ENCODE measurements at regions not wholly inside any gene's neighbourhood (a gene's known extent, or its start where the extent isn't known, plus 50 kb on each side); places are given as distances from the start of the nearest gene placed in this dataset.

GRCh38 chr14:27608377-27608776 lies 1010.5 kb upstream of the NOVA1 start:
- Histone ChIP-seq H3K27ac (replicated peaks; ENCODE audit: low read length) (no peak overlapping the region), H3K36me3 (replicated peaks in 1 of 2; ENCODE audit: control insufficient read depth in 2 of 2, insufficient read depth in 2 of 2, low read length in 2 of 2) (no peaks in the 10 kb centered on the region), H4K91ac (ENCODE audit: low read depth, low read length, poor library complexity) (no peak overlapping the region), H2BK15ac (ENCODE audit: low read length) (no peak overlapping the region), H3K9me3 (replicated peaks in 1 of 2; ENCODE audit: control insufficient read depth in 2 of 2, insufficient read depth in 1 of 2, low read depth in 1 of 2, low read length in 2 of 2) (no peaks in the 10 kb centered on the region), H3K18ac (ENCODE audit: low read length) (no peak overlapping the region), H2AK5ac (ENCODE audit: low read depth, low read length) (no peak overlapping the region), H2BK120ac (ENCODE audit: low read depth, low read length) (no peak overlapping the region), H3K9ac (ENCODE audit: low read depth, low read length, poor library complexity) (no peak overlapping the region), H4K8ac (ENCODE audit: low read depth, low read length) (no peak overlapping the region), H3K27me3 (ENCODE audit: control insufficient read depth in 3 of 3, insufficient read depth in 3 of 3, low read depth in 1 of 3, low read length in 3 of 3) (no peaks in the 10 kb centered on the region), H3K4me1 (ENCODE audit: control insufficient read depth in 2 of 2, insufficient read depth in 1 of 2, low read depth in 1 of 2, low read length in 2 of 2) (no peaks in the 10 kb centered on the region), H3K4ac (ENCODE audit: low read length) (no peak overlapping the region), H3K4me2 (ENCODE audit: insufficient read depth, low read length, poor library complexity, severe bottlenecking) (no peak overlapping the region), H3K4me3 (ENCODE audit: low read length in 2 of 2) (no peak overlapping the region), H2AFZ (ENCODE audit: low read length) (no peak overlapping the region), H3K79me1 (ENCODE audit: low read depth, low read length) (no peaks in the 10 kb centered on the region), H2BK12ac (ENCODE audit: low read length) (no peak overlapping the region), H2BK5ac (ENCODE audit: low read length) (no peak overlapping the region), H3K23ac (ENCODE audit: low read depth, low read length, poor library complexity) (no peak overlapping the region), H3K14ac (ENCODE audit: low read length) (no peak overlapping the region)
- DNase-seq (ENCODE audit: low spot score) = no peak
- no CpG with 5 or more reads among the region's 3 CpGs for WGBS, 2 donors (ENCODE audit: extremely low coverage in 2 of 2, insufficient read length in 2 of 2, insufficient replicate concordance in 1 of 2)

GRCh38 chr14:27612121-27612520 lies 1014.3 kb upstream of the NOVA1 start:
- Histone ChIP-seq H3K4me3 (ENCODE audit: low read length in 2 of 2) (no peak overlapping the region), H2BK5ac (ENCODE audit: low read length) (no peak overlapping the region), H3K14ac (ENCODE audit: low read length) (no peak overlapping the region), H3K9ac (ENCODE audit: low read depth, low read length, poor library complexity) (no peak overlapping the region), H2BK12ac (ENCODE audit: low read length) (no peak overlapping the region), H4K8ac (ENCODE audit: low read depth, low read length) (no peak overlapping the region), H2BK15ac (ENCODE audit: low read length) (no peak overlapping the region), H2BK120ac (ENCODE audit: low read depth, low read length) (no peak overlapping the region), H2AFZ (ENCODE audit: low read length) (no peak overlapping the region), H3K23ac (ENCODE audit: low read depth, low read length, poor library complexity) (no peak overlapping the region), H3K36me3 (replicated peaks in 1 of 2; ENCODE audit: control insufficient read depth in 2 of 2, insufficient read depth in 2 of 2, low read length in 2 of 2) (no peaks in the 10 kb centered on the region), H2AK5ac (ENCODE audit: low read depth, low read length) (no peak overlapping the region), H3K4ac (ENCODE audit: low read length) (no peak overlapping the region), H4K91ac (ENCODE audit: low read depth, low read length, poor library complexity) (no peak overlapping the region), H3K9me3 (replicated peaks in 1 of 2; ENCODE audit: control insufficient read depth in 2 of 2, insufficient read depth in 1 of 2, low read depth in 1 of 2, low read length in 2 of 2) (no peaks in the 10 kb centered on the region), H3K4me2 (ENCODE audit: insufficient read depth, low read length, poor library complexity, severe bottlenecking) (no peak overlapping the region), H3K79me1 (ENCODE audit: low read depth, low read length) (no peaks in the 10 kb centered on the region), H3K4me1 (ENCODE audit: control insufficient read depth in 2 of 2, insufficient read depth in 1 of 2, low read depth in 1 of 2, low read length in 2 of 2) (no peaks in the 10 kb centered on the region), H3K27ac (replicated peaks; ENCODE audit: low read length) (no peak overlapping the region), H3K18ac (ENCODE audit: low read length) (no peak overlapping the region), H3K27me3 (ENCODE audit: control insufficient read depth in 3 of 3, insufficient read depth in 3 of 3, low read depth in 1 of 3, low read length in 3 of 3) (no peaks in the 10 kb centered on the region)
- WGBS, 2 donors (ENCODE audit: extremely low coverage in 2 of 2, insufficient read length in 2 of 2, insufficient replicate concordance in 1 of 2) = no CpG with 5 or more reads among the region's 6 CpGs
- no peak for DNase-seq (ENCODE audit: low spot score)

GRCh38 chr14:27613102-27613501 lies 1015.3 kb upstream of the NOVA1 start:
- H3K4me2 ChIP-seq (ENCODE audit: insufficient read depth, low read length, poor library complexity, severe bottlenecking) = no peak overlapping the region
- no CpG with 5 or more reads among the region's 2 CpGs for WGBS, 2 donors (ENCODE audit: extremely low coverage in 2 of 2, insufficient read length in 2 of 2, insufficient replicate concordance in 1 of 2)

DNA sequence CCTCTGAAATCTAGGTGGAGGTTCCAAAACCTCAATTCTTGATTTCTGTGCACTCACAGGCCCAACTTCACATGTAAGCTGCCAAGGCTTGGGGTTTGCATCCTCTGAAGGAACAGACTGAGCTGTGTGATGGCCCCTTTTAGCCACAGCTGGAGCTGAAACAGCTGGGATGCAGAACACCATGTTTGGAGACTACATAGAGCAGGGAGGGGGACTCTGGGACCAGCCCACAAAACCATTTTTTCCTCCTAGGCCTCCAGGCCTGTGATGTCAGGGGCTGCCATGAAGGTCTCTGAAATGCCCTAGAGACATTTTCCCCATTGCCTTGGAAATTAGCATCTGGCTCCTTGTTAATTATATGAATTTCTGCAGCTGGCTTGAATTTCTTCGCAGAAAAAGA lies 1025.9 kb upstream of the NOVA1 start:
- no CpG with 5 or more reads among the region's 1 CpG for WGBS, 2 donors (ENCODE audit: extremely low coverage in 2 of 2, insufficient read length in 2 of 2, insufficient replicate concordance in 1 of 2)
- Histone ChIP-seq H3K27me3 (ENCODE audit: control insufficient read depth in 3 of 3, insufficient read depth in 3 of 3, low read depth in 1 of 3, low read length in 3 of 3) (no peaks in the 10 kb centered on the region), H3K9ac (ENCODE audit: low read depth, low read length, poor library complexity) (no peak overlapping the region), H2BK12ac (ENCODE audit: low read length) (no peak overlapping the region), H3K9me3 (replicated peaks in 1 of 2; ENCODE audit: control insufficient read depth in 2 of 2, insufficient read depth in 1 of 2, low read depth in 1 of 2, low read length in 2 of 2) (peaks cover 3 to 13% of the 10 kb centered on the region in 2 donors), H2BK120ac (ENCODE audit: low read depth, low read length) (no peak overlapping the region), H3K27ac (replicated peaks; ENCODE audit: low read length) (no peak overlapping the region), H3K4me2 (ENCODE audit: insufficient read depth, low read length, poor library complexity, severe bottlenecking) (no peak overlapping the region), H4K8ac (ENCODE audit: low read depth, low read length) (no peak overlapping the region), H3K23ac (ENCODE audit: low read depth, low read length, poor library complexity) (no peak overlapping the region), H3K36me3 (replicated peaks in 1 of 2; ENCODE audit: control insufficient read depth in 2 of 2, insufficient read depth in 2 of 2, low read length in 2 of 2) (no peaks in the 10 kb centered on the region), H3K18ac (ENCODE audit: low read length) (no peak overlapping the region), H3K14ac (ENCODE audit: low read length) (no peak overlapping the region), H2BK15ac (ENCODE audit: low read length) (no peak overlapping the region), H3K79me1 (ENCODE audit: low read depth, low read length) (no peaks in the 10 kb centered on the region), H2AFZ (ENCODE audit: low read length) (no peak overlapping the region), H3K4me3 (ENCODE audit: low read length in 2 of 2) (no peak overlapping the region), H2AK5ac (ENCODE audit: low read depth, low read length) (no peak overlapping the region), H2BK5ac (ENCODE audit: low read length) (no peak overlapping the region), H4K91ac (ENCODE audit: low read depth, low read length, poor library complexity) (no peak overlapping the region), H3K4ac (ENCODE audit: low read length) (no peak overlapping the region), H3K4me1 (ENCODE audit: control insufficient read depth in 2 of 2, insufficient read depth in 1 of 2, low read depth in 1 of 2, low read length in 2 of 2) (no peaks in the 10 kb centered on the region)
- DNase-seq (ENCODE audit: low spot score) = no peak

More at GRCh38 chr14:27613102-27613501, 1015.3 kb upstream of the NOVA1 start:
- no peak overlapping the region for H3K4ac ChIP-seq (ENCODE audit: low read length)
- H3K4me1 ChIP-seq (ENCODE audit: control insufficient read depth in 2 of 2, insufficient read depth in 1 of 2, low read depth in 1 of 2, low read length in 2 of 2) = no peaks in the 10 kb centered on the region
- no peak overlapping the region for H3K9ac ChIP-seq (ENCODE audit: low read depth, low read length, poor library complexity)
- H2BK120ac ChIP-seq (ENCODE audit: low read depth, low read length) = no peak overlapping the region
- H4K8ac ChIP-seq (ENCODE audit: low read depth, low read length) = no peak overlapping the region
- H3K23ac ChIP-seq (ENCODE audit: low read depth, low read length, poor library complexity) = no peak overlapping the region
- no peak overlapping the region for H2AK5ac ChIP-seq (ENCODE audit: low read depth, low read length)
- no peak overlapping the region for H2BK15ac ChIP-seq (ENCODE audit: low read length)
- no peak overlapping the region for H3K27ac ChIP-seq (replicated peaks; ENCODE audit: low read length)
- no peak for DNase-seq (ENCODE audit: low spot score)
- H3K14ac ChIP-seq (ENCODE audit: low read length) = no peak overlapping the region
- no peak overlapping the region for H3K4me3 ChIP-seq (ENCODE audit: low read length in 2 of 2)
- H3K27me3 ChIP-seq (ENCODE audit: control insufficient read depth in 3 of 3, insufficient read depth in 3 of 3, low read depth in 1 of 3, low read length in 3 of 3) = no peaks in the 10 kb centered on the region
- no peaks in the 10 kb centered on the region for H3K9me3 ChIP-seq (replicated peaks in 1 of 2; ENCODE audit: control insufficient read depth in 2 of 2, insufficient read depth in 1 of 2, low read depth in 1 of 2, low read length in 2 of 2)
- no peak overlapping the region for H2AFZ ChIP-seq (ENCODE audit: low read length)
- H3K18ac ChIP-seq (ENCODE audit: low read length) = no peak overlapping the region
- no peak overlapping the region for H2BK12ac ChIP-seq (ENCODE audit: low read length)
- no peaks in the 10 kb centered on the region for H3K79me1 ChIP-seq (ENCODE audit: low read depth, low read length)
- no peaks in the 10 kb centered on the region for H3K36me3 ChIP-seq (replicated peaks in 1 of 2; ENCODE audit: control insufficient read depth in 2 of 2, insufficient read depth in 2 of 2, low read length in 2 of 2)
- H4K91ac ChIP-seq (ENCODE audit: low read depth, low read length, poor library complexity) = no peak overlapping the region
- no peak overlapping the region for H2BK5ac ChIP-seq (ENCODE audit: low read length)

All from neuronal stem cell (in vitro differentiated cells).